ENCODE measurements at regions not wholly inside any gene's neighbourhood (a gene's known extent, or its start where the extent isn't known, plus 50 kb on each side); places are given as distances from the start of the nearest gene placed in this dataset.
A peak's percentile ranks its signal among the peaks of the same experiment; 100 is the strongest.

GRCh38 chrX:20665481-20665880 lies 398.8 kb upstream of the RPS6KA3 start (continued):
- TF ChIP-seq TRIM24 (IDR thresholded peaks at IDR 0.05) (no peak), AFF4 (CRISPR knock-in tag; IDR thresholded peaks at IDR 0.05) (no peak)

GRCh38 chrX:20664774-20665173 lies 398.1 kb upstream of the RPS6KA3 start:
- intact Hi-C loops (cut with micrococcal nuclease) (no loop called here), in situ Hi-C loops (cut with MboI) (no loop called here)
- H3K9me3 ChIP-seq (replicated peaks; ENCODE audit: control insufficient read depth, insufficient read depth, low read depth, low read length), result no peaks in the 10 kb centered on the region
- ChIA-PET POLR2A (no interaction called here), CTCF (ENCODE audit: low intra/inter-chr PET ratio) (no interaction called here)
- DNase-seq (ENCODE audit: extremely low read depth in 1 of 4, low spot score in 3 of 4), result no peak
- H2AFZ ChIP-seq (ENCODE audit: low read depth, low read length), result no peak overlapping the region
- BruUV-seq (replicated peaks), result no TSS peak
- H3K9me1 ChIP-seq (ENCODE audit: control insufficient read depth, insufficient read depth, low read length), result no peaks in the 10 kb centered on the region
- H3K36me3 ChIP-seq (ENCODE audit: control insufficient read depth, insufficient read depth, low read length), result no peaks in the 10 kb centered on the region
- H3K4me3 ChIP-seq, result no peak overlapping the region
- no peaks in the 10 kb centered on the region for H3K79me2 ChIP-seq (ENCODE audit: control insufficient read depth, insufficient read depth, low read length)
- WGBS (ENCODE audit: insufficient coverage, low coverage, missing lambda C conversion rate), result 0% methylated on average over 3 of the region's 3 CpGs
- no peak overlapping the region for H3K9ac ChIP-seq (ENCODE audit: insufficient read depth in 1 of 2, low read depth in 2 of 2, low read length in 2 of 2)
- H3K27ac ChIP-seq (ENCODE audit: extremely low read depth, low read depth, low read length), result no peak overlapping the region
- H3K4me2 ChIP-seq (ENCODE audit: insufficient read depth, low read length), result no peak overlapping the region
- no peak for FAIRE-seq
- no peaks in the 10 kb centered on the region for H3K4me1 ChIP-seq (replicated peaks in 1 of 2; ENCODE audit: control insufficient read depth in 2 of 2, insufficient read depth in 2 of 2, low read length in 2 of 2)
- H3K27me3 ChIP-seq (ENCODE audit: control insufficient read depth in 2 of 2, insufficient read depth in 2 of 2, low read length in 2 of 2), result no peaks in the 10 kb centered on the region
- TF ChIP-seq RFX1 (IDR thresholded peaks at IDR 0.05) (peak; percentile 30; the same call in 1 of the 2 replicates), CSDE1 (IDR thresholded peaks at IDR 0.05) (no peak)
- no peaks in the 10 kb centered on the region for H4K20me1 ChIP-seq (replicated peaks; ENCODE audit: control insufficient read depth, insufficient read depth, low read length)
- no peak for ATAC-seq

Measured in K562 (cell line).